NT2/D1 (cell line): ENCODE measurements at regions not wholly inside any gene's neighbourhood (a gene's known extent, or its start where the extent isn't known, plus 50 kb on each side); places are given as distances from the start of the nearest gene placed in this dataset.
"Not testable (repeated sequence)": the region's sequence is repeated elsewhere in the genome, so short reads cannot be mapped to it uniquely, and the experiment has no call there.

ENCODE experiments used
- DNase-seq: peaks from one replicate; pipeline ENCODE4 v3.0.0-alpha.2; 2011; ENCODE audit warnings: low read depth, low spot score
- H3K27me3 ChIP-seq: 2 replicates; pipeline ENCODE4 v1.6.0; 2011; ENCODE audit warnings: mild to moderate bottlenecking; ENCODE audit not compliant: insufficient read length, insufficient read depth
- H3K36me3 ChIP-seq: 2 replicates; pipeline ENCODE4 v1.6.1; 2011; ENCODE audit warnings: mild to moderate bottlenecking, low read length, mixed read lengths; ENCODE audit not compliant: insufficient read depth, insufficient read length
- H3K4me1 ChIP-seq: 2 replicates; pipeline ENCODE4 v1.5.1; 2011; ENCODE audit not compliant: insufficient read depth, insufficient read length
- H3K4me3 ChIP-seq: 2 replicates; pipeline ENCODE4 v1.5.1; 2011; ENCODE audit warnings: low read depth; ENCODE audit not compliant: insufficient read length
- H3K9ac ChIP-seq: 2 replicates; pipeline ENCODE4 v1.6.0; 2011; ENCODE audit warnings: low read depth; ENCODE audit not compliant: insufficient read length
- H3K9me3 ChIP-seq: 2 replicates; pipeline ENCODE4 v1.5.1; 2011; ENCODE audit warnings: mild to moderate bottlenecking, low read length; ENCODE audit not compliant: insufficient read depth
- SUZ12 ChIP-seq: IDR thresholded peaks from 2 replicates; pipeline ENCODE4 v1.6.1; 2011; ENCODE audit not compliant: insufficient read length, insufficient read depth; ENCODE audit errors: extremely low read depth
- YY1 ChIP-seq: IDR thresholded peaks from 2 replicates; pipeline ENCODE4 v1.6.1; 2011; ENCODE audit not compliant: insufficient read length, insufficient read depth
- ZNF274 ChIP-seq: IDR thresholded peaks from 2 replicates; pipeline ENCODE4 v1.6.1; 2011; ENCODE audit warnings: mild to moderate bottlenecking, low read depth, low read length

- TF ChIP-seq ZNF274 (no peak), SUZ12 (no peak), YY1 (no peak)
- H3K9me3 ChIP-seq: no peaks in the 10 kb centered on the region
- peak; percentile 80 for DNase-seq
- no peak overlapping the region for H3K4me3 ChIP-seq
- no peaks in the 10 kb centered on the region for H3K27me3 ChIP-seq
- no peak overlapping the region for H3K9ac ChIP-seq
- H3K4me1 ChIP-seq: peaks cover 10% of the 10 kb centered on the region
- H3K36me3 ChIP-seq: no peaks in the 10 kb centered on the region
These were observed 158.0 kb upstream of the PRDX4 start for GRCh38 chrX:23509256-23509655.

- TF ChIP-seq SUZ12 (no peak), ZNF274 (no peak), YY1 (no peak)
- no peak for DNase-seq
- Histone ChIP-seq H3K9ac (no peak overlapping the region), H3K36me3 (no peaks in the 10 kb centered on the region), H3K4me3 (no peak overlapping the region), H3K9me3 (no peaks in the 10 kb centered on the region), H3K4me1 (peaks cover 8% of the 10 kb centered on the region), H3K27me3 (no peaks in the 10 kb centered on the region)
These were observed 155.5 kb upstream of the PRDX4 start for GRCh38 chrX:23511793-23512192.

- Histone ChIP-seq H3K4me3 (no peak overlapping the region), H3K9ac (no peak overlapping the region), H3K27me3 (no peaks in the 10 kb centered on the region), H3K4me1 (peaks cover 8% of the 10 kb centered on the region), H3K9me3 (no peaks in the 10 kb centered on the region), H3K36me3 (no peaks in the 10 kb centered on the region)
- TF ChIP-seq SUZ12: no peak
- no peak for TF ChIP-seq ZNF274
- TF ChIP-seq YY1: no peak
- peak; percentile 39 for DNase-seq
These were observed 154.2 kb upstream of the PRDX4 start for GRCh38 chrX:23513121-23513520.

- DNase-seq: no peak
- Histone ChIP-seq H3K4me3 (no peak overlapping the region), H3K4me1 (peaks cover 8% of the 10 kb centered on the region), H3K9me3 (no peaks in the 10 kb centered on the region), H3K36me3 (no peaks in the 10 kb centered on the region), H3K9ac (no peak overlapping the region), H3K27me3 (no peaks in the 10 kb centered on the region)
- TF ChIP-seq ZNF274 (no peak), YY1 (no peak), SUZ12 (no peak)
These were observed 153.2 kb upstream of the PRDX4 start for GRCh38 chrX:23514082-23514481.

DNA sequence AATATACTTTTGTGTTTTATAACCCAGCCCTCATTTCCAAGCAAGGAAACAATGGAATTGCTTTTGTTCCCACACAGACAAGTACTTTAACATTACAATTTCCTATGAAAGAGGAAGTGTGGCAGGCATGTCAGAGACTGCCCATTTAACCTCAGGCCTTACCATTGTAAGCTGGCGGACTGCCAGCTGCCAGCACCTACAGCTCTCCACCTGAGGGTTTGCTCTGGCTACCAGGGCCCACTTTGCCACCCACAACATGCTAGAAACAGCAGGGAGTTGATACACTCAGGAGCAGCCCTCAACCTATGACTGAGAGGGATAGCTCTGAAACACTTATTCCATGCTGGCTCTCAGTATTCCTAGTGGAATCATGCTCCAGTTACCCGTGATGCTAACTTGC, 152.3 kb upstream of the PRDX4 start:
- H3K4me3 ChIP-seq: no peak overlapping the region
- DNase-seq: no peak
- TF ChIP-seq SUZ12 (no peak), YY1 (no peak), ZNF274 (no peak)
- H3K4me1 ChIP-seq: peaks cover 6% of the 10 kb centered on the region
- no peaks in the 10 kb centered on the region for H3K36me3 ChIP-seq
- H3K9me3 ChIP-seq: no peaks in the 10 kb centered on the region
- H3K9ac ChIP-seq: no peak overlapping the region
- no peaks in the 10 kb centered on the region for H3K27me3 ChIP-seq

DNA sequence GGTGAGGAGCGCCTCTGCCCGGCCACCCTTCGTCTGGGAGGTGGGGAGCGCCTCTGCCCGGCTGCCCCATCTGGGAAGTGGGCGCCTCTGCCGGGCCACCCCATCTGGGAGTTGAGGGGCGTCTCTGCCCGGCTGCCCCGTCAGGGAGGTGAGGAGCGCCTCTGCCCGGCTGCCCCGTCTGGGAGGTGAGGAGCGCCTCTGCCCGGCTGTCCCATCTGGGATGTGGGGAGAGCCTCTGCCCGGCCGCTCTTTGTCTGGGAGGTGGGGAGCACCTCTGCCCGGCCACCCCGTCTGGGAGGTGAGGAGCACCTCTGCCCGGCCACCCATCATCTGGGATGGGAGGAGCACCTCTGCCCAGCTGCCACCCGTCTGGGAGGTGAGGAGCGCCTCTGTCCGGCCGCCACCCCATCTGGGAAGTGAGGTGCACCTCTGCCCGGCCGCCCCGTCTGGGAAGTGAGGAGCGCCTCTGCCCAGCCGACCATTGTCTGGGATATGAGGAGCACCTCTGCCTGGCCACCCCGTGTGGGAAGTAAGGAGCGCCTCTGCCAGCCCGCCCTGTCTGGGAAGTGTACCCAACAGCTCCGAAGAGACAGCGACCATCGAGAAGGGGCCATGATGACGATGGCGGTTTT, 144.2 kb upstream of the PRDX4 start:
- not testable (repeated sequence) for H3K4me3 ChIP-seq, H3K9ac ChIP-seq, DNase-seq, H3K4me1 ChIP-seq, H3K36me3 ChIP-seq, H3K27me3 ChIP-seq
- peaks cover 15% of the 10 kb centered on the region; the same call in 1 of the 2 replicates for H3K9me3 ChIP-seq

DNA sequence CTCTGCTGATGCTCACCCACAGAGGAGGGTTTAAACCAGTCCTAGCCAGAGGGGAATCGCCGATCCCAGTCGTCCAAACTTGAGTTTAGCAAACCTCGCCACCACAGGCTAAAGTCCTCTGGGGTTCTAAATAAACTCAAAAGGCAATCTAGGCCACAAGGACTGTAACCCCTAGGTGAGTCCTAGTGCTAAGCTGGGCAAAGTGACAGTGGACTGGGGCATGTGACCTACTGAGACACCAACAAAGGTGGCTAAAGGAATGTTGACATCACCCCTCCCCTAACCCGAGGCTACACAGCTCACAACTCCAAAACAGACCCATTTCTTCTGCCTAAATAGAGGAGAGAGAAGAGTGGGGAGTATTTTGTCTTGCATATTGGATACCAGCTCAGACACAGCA, 142.8 kb upstream of the PRDX4 start:
- H3K9me3 ChIP-seq: peaks cover 15% of the 10 kb centered on the region; the same call in 1 of the 2 replicates
- no peak overlapping the region for H3K4me3 ChIP-seq
- no peak overlapping the region for H3K9ac ChIP-seq
- H3K27me3 ChIP-seq: no peaks in the 10 kb centered on the region
- H3K36me3 ChIP-seq: no peaks in the 10 kb centered on the region
- DNase-seq: no peak
- no peaks in the 10 kb centered on the region for H3K4me1 ChIP-seq
- TF ChIP-seq ZNF274 (no peak), SUZ12 (no peak), YY1 (no peak)
